Immature natural killer cell (primary cell): ENCODE measurements at regions not wholly inside any gene's neighbourhood (a gene's known extent, or its start where the extent isn't known, plus 50 kb on each side); places are given as distances from the start of the nearest gene placed in this dataset.

Experiments
- DNase-seq, 3 donors: peaks; one replicate each; pipeline ENCODE4 v3.0.0; 2022; ENCODE audit warnings: mixed read lengths in 1 of 3
- H3K27ac Mint-ChIP-seq, 6 donors: one replicate each; pipeline ENCODE4 v1.8.0; 2020; ENCODE audit warnings: mixed read lengths in 6 of 6, mild to moderate bottlenecking in 5 of 6, inconsistent platforms in 4 of 6, moderate library complexity in 3 of 6
- H3K27me3 Mint-ChIP-seq, 3 donors: one replicate each; pipeline ENCODE4 v1.8.0; 2020 to 2021; ENCODE audit warnings: low read depth in 3 of 3, mild to moderate bottlenecking in 3 of 3, mixed read lengths in 3 of 3, moderate library complexity in 3 of 3, inconsistent platforms in 1 of 3
- H3K36me3 Mint-ChIP-seq, 3 donors: one replicate each; pipeline ENCODE4 v1.8.0; 2020; ENCODE audit warnings: mixed read lengths in 3 of 3, inconsistent platforms in 2 of 3, mild to moderate bottlenecking in 2 of 3
- H3K4me1 Mint-ChIP-seq, 2 donors: one replicate each; pipeline ENCODE4 v1.8.0; 2020; ENCODE audit warnings: inconsistent platforms in 2 of 2, mild to moderate bottlenecking in 2 of 2, mixed read lengths in 2 of 2, moderate library complexity in 1 of 2
- H3K4me3 Mint-ChIP-seq, 5 donors: one replicate each; pipeline ENCODE4 v1.8.0; 2020; ENCODE audit warnings: mild to moderate bottlenecking in 5 of 5, mixed read lengths in 5 of 5, inconsistent platforms in 3 of 5, moderate library complexity in 3 of 5
- H3K9me3 Mint-ChIP-seq, 6 donors: one replicate each; pipeline ENCODE4 v1.8.0; 2020; ENCODE audit warnings: mild to moderate bottlenecking in 6 of 6, mixed read lengths in 6 of 6, inconsistent platforms in 4 of 6, moderate library complexity in 3 of 6

DNA sequence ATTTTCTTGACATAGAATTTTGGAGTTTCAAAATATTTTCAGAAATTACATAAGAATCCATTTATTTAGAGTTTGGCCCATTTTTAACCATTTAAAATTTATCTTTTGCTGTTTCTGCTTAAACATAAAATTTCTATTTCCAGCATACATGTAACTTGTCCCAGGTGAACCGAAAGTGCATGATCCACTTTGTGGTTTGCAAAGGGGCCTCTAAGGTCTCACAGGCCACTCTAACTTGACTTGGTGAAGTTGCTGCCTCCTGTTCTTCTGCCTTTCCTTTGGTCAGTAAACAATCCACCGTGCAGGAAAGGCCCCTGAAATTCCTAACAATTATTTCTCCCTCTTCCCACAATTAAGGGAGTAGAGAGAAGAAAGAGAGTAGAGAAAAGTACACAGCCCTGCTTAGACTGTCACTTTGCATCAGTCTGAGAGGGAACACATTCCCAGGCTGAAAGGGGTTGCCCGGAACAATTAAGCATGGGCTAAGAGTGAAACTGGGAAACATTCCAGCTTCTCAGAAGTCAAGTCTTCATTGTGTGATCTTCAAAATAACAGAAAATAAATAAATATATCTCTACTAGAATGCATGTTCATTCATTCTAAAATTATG, 79.5 kb upstream of the SEMA3A start:
- no peak for DNase-seq
- no peaks in the 10 kb centered on the region for H3K4me1 Mint-ChIP-seq
- H3K4me3 Mint-ChIP-seq, result no peak overlapping the region

DNA sequence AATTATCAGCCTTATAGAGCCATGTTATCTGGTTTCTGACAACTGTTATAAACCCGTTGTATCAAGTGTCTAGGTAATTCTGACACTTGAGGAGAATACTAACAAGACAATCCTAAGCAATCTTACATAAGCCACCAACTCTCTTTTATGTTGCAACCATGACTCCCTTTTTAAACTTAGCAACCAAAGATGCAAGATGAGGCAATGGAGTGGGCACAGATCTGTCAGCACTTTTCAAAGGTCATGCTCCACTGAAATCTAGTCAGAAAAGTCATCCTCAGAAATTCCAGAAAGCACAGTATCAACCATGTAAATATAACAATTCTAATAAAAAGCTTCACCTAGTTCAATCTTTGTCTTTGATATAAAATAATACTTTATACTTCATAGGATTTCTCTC, 77.0 kb upstream of the SEMA3A start:
- Mint-ChIP-seq H3K27me3 (no peaks in the 10 kb centered on the region), H3K4me1 (no peaks in the 10 kb centered on the region), H3K27ac (no peak overlapping the region), H3K4me3 (no peak overlapping the region), H3K9me3 (peaks cover 0 to 16% (median 4%) of the 10 kb centered on the region in 6 donors), H3K36me3 (no peaks in the 10 kb centered on the region)
- DNase-seq, result no peak

More for the DNA sequence above, 79.5 kb upstream of the SEMA3A start:
- H3K36me3 Mint-ChIP-seq, result no peaks in the 10 kb centered on the region
- peaks cover 0 to 1% (median 0%) of the 10 kb centered on the region in 3 donors for H3K27me3 Mint-ChIP-seq
- no peak overlapping the region for H3K27ac Mint-ChIP-seq
- H3K9me3 Mint-ChIP-seq, result peaks cover 2 to 23% (median 4%) of the 10 kb centered on the region in 6 donors

DNA sequence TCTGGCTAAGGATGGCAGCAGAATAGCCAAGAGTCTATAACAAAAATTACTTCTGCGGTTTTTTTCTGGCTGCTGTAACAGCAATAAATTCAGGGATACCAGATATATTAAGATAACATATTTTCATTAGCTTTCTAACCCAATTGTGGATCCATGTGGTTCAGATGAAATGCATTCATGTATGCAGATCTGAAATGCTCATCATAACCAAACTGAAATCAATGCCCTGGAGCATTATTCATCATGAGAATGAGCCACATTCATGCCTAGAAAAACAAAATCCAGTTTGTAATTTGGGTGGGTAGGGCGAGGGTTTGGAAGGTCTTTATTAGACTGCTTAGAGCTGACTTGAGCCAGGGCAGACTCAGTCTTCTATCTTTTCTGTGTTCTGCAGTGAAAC, 69.8 kb upstream of the SEMA3A start:
- H3K36me3 Mint-ChIP-seq, result no peaks in the 10 kb centered on the region
- H3K4me1 Mint-ChIP-seq, result no peaks in the 10 kb centered on the region
- H3K27me3 Mint-ChIP-seq, result peaks cover 0 to 2% (median 0%) of the 10 kb centered on the region in 3 donors
- DNase-seq, result no peak
- H3K4me3 Mint-ChIP-seq, result no peak overlapping the region
- no peak overlapping the region for H3K27ac Mint-ChIP-seq
- H3K9me3 Mint-ChIP-seq, result peaks cover 2 to 33% (median 5%) of the 10 kb centered on the region in 6 donors

DNA sequence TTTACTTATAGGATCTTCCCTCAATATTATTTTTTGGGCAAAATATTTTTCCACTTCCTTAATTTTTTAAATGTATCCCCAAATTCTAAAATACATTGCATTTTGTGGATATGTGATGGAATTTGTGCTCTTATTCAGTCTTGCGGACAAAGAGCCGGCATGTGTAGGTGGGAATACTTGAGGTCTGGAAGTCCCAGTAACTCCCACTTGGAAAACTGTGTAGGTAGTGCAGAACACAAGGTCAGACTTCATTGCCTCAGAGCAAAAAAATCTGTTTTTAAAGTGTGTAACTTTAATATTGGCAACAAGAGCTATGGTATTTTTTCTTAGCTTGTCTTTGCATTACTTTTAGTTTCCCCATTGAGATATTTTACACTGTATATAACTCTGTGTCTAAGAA, 68.5 kb upstream of the SEMA3A start:
- H3K9me3 Mint-ChIP-seq, result peaks cover 2 to 30% (median 6%) of the 10 kb centered on the region in 6 donors
- H3K4me1 Mint-ChIP-seq, result no peaks in the 10 kb centered on the region
- peaks cover 0 to 2% (median 0%) of the 10 kb centered on the region in 3 donors for H3K27me3 Mint-ChIP-seq
- H3K27ac Mint-ChIP-seq, result no peak overlapping the region
- H3K36me3 Mint-ChIP-seq, result no peaks in the 10 kb centered on the region
- no peak for DNase-seq
- no peak overlapping the region for H3K4me3 Mint-ChIP-seq

DNA sequence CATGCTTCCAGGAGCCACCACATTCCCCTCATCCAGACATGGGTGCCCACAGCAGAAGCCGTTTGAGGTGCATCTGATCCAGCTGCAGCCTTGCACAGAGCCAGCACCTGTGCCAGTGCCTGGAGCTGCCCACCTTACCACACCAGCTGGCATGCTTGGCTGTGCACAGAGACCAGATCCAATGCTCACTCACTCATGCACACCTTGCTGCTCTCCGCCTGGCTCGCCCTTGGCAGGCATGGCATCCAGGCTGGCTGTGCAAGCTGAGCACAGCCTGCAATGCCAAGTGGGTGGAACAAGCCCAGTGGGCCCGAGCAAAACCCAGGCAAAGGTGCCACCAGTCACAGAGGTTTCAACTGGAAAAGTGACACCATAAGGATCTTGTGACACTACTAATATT, 66.9 kb upstream of the SEMA3A start:
- no peaks in the 10 kb centered on the region for H3K4me1 Mint-ChIP-seq

DNA sequence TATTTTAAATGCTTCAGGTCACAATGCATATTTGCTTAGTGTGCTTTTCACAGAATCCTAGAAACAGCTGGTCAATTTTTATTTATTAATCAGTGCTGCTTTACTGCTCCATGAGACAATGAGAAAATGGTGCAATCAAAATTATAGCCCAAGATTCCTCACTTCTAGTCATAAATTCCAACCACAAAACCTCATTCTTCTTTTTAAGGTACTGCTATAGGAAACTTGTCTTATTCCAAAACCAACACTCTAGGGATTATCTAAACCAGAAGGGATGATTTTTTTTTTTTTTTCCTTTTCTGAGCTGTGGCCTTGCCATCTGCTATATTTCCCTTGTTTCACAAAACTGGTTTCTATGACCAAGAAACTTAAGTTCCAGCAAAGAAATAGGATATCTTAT, 64.0 kb upstream of the SEMA3A start:
- Mint-ChIP-seq H3K27me3 (no peaks in the 10 kb centered on the region), H3K4me1 (no peaks in the 10 kb centered on the region), H3K27ac (no peak overlapping the region), H3K4me3 (no peak overlapping the region), H3K9me3 (peaks cover 0 to 35% (median 8%) of the 10 kb centered on the region in 6 donors), H3K36me3 (no peaks in the 10 kb centered on the region)
- DNase-seq, result no peak

More for the DNA sequence above, 66.9 kb upstream of the SEMA3A start:
- Mint-ChIP-seq H3K27me3 (peaks cover 0 to 2% (median 0%) of the 10 kb centered on the region in 3 donors), H3K27ac (no peak overlapping the region), H3K9me3 (peaks cover 2 to 28% (median 7%) of the 10 kb centered on the region in 6 donors), H3K36me3 (no peaks in the 10 kb centered on the region), H3K4me3 (no peak overlapping the region)
- no peak for DNase-seq

DNA sequence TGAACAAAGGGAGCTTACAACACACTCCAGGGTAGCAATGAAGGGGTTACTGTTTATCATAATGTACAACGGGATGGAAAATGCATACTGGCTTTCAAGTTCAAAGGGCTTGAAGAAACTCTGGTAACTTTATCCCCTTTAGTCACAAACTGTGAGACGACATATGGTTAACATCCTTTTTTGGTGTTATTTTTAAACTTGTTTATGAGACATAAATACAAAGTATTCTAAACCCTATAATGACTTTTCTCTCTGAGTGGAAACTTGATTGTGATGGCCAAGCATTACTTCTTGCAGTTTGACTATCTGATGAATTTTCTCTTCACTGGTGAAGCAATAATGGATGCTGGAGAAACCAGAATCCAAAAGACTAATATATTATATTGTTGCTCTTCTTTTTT, 62.0 kb upstream of the SEMA3A start:
- no peak for DNase-seq
- H3K27ac Mint-ChIP-seq, result no peak overlapping the region
- H3K27me3 Mint-ChIP-seq, result no peaks in the 10 kb centered on the region
- H3K36me3 Mint-ChIP-seq, result no peaks in the 10 kb centered on the region
- H3K9me3 Mint-ChIP-seq, result peaks cover 2 to 47% (median 10%) of the 10 kb centered on the region in 6 donors
- H3K4me3 Mint-ChIP-seq, result no peak overlapping the region
- no peaks in the 10 kb centered on the region for H3K4me1 Mint-ChIP-seq

DNA sequence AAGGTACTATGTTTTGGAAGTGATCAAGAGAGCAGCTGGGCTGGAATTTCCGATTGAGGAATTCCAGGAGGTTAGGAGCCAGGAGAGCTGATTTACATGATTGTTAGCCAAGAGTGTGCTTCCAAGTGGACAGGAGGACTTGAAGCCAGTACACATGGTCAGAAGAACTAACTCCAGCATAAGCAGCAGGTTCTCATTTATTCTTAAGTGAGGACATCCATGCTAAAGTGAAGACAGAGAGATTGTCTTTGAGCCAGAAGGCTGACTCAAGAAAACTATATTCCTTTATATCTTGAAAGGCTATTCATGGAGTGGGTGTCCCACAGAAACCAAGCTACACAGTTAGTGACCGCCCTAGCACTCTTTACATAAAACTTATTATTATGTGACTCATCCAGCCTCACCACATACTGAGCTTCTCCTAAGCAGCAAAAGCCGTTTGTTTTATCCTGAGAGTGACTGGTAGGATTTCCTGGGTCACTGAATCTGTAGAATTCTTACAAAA, 56.7 kb upstream of the SEMA3A start:
- H3K4me1 Mint-ChIP-seq, result no peaks in the 10 kb centered on the region
- H3K9me3 Mint-ChIP-seq, result peaks cover 3 to 40% (median 10%) of the 10 kb centered on the region in 6 donors
- no peaks in the 10 kb centered on the region for H3K36me3 Mint-ChIP-seq
- no peak overlapping the region for H3K4me3 Mint-ChIP-seq
- no peak for DNase-seq
- no peaks in the 10 kb centered on the region for H3K27me3 Mint-ChIP-seq
- no peak overlapping the region for H3K27ac Mint-ChIP-seq

DNA sequence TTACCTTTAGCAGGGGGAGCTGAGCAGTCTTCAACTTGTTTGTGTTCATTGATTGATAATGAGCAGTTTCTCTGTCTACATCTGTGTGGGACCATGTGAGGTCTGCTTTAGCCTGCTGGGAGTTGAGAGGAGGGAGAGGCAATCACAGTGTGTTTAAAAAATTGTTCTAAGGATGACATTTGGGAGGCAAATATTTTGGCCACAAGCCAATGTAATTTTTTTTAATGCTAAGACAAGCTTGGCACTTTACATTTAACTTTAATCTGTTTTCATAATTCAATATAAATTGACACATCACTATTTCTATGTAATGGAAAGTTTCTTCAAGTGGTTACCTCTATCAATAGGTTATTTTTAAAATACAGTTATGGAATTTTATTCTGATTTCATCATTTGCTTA, 55.9 kb upstream of the SEMA3A start:
- Mint-ChIP-seq H3K4me1 (no peaks in the 10 kb centered on the region), H3K9me3 (peaks cover 3 to 38% (median 10%) of the 10 kb centered on the region in 6 donors), H3K36me3 (no peaks in the 10 kb centered on the region)

DNA sequence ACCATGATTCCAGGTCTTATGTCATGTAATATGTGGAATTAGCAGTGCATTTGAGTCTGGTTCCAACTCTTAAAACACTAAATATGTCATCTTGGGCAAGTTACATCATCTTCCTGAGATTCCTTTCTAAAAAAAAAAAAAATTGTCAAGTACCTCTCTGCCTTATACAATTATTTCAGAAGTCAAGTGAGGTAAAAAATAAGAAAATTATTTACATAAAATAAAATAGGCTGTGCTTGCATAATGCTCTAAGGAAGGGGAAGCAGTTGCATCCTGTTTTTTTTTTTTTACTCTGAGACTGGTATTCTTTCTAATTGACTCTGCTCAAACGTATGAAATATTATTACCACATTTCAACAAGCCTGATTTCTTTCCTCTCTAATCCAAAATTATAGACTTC, 55.1 kb upstream of the SEMA3A start:
- Mint-ChIP-seq H3K4me3 (no peak overlapping the region), H3K27ac (no peak overlapping the region), H3K4me1 (no peaks in the 10 kb centered on the region), H3K36me3 (no peaks in the 10 kb centered on the region), H3K9me3 (peaks cover 3 to 38% (median 15%) of the 10 kb centered on the region in 6 donors), H3K27me3 (peaks cover 0 to 3% (median 0%) of the 10 kb centered on the region in 3 donors)
- no peak for DNase-seq

More for the DNA sequence above, 55.9 kb upstream of the SEMA3A start:
- Mint-ChIP-seq H3K27me3 (no peaks in the 10 kb centered on the region), H3K27ac (no peak overlapping the region), H3K4me3 (no peak overlapping the region)
- DNase-seq, result no peak

DNA sequence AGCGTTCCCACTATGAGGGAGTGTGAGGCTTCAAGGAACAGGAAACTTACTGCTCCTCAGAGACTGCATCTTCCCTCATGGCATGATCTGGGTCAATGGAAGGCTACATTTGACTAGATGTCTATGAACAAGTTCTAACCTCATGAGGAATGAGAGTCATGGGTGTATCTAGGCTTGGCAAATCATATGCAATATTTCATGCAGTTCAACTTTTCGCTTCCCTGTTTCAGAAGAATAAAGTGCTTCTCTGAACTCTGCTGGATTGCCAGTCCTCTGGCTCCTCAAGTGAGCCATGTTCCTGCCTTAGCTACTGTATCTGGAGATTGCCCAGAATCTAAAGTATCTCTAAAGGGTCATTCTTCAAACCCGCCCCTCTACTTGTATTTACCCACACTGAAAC, 54.3 kb upstream of the SEMA3A start:
- Mint-ChIP-seq H3K9me3 (peaks cover 3 to 40% (median 18%) of the 10 kb centered on the region in 6 donors), H3K4me1 (no peaks in the 10 kb centered on the region), H3K4me3 (no peak overlapping the region), H3K27me3 (peaks cover 0 to 3% (median 0%) of the 10 kb centered on the region in 3 donors), H3K27ac (no peak overlapping the region), H3K36me3 (no peaks in the 10 kb centered on the region)
- DNase-seq, result no peak

DNA sequence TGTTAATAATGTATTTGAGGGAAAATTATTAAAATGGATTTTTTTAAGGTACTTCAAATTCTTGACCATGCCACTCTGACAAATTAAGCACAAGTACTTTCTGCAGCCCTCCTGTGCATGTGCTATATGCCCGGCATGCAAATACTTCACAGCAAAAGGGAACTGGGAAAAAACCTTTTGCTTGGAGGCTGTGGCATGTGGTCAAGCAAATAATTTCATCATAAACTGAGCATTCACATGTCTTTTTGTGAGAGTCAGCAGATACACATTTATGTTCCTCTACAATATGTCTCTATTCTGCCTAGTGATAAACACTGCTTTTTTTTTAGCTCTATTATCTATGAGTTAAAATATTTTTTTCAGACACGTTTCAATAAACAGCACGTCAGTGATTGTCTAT, 53.7 kb upstream of the SEMA3A start:
- peaks cover 1 to 40% (median 22%) of the 10 kb centered on the region in 6 donors for H3K9me3 Mint-ChIP-seq
- H3K4me3 Mint-ChIP-seq, result no peak overlapping the region
- no peaks in the 10 kb centered on the region for H3K36me3 Mint-ChIP-seq
- DNase-seq, result no peak
- peaks cover 0 to 3% (median 0%) of the 10 kb centered on the region in 3 donors for H3K27me3 Mint-ChIP-seq
- H3K4me1 Mint-ChIP-seq, result no peaks in the 10 kb centered on the region
- H3K27ac Mint-ChIP-seq, result no peak overlapping the region

DNA sequence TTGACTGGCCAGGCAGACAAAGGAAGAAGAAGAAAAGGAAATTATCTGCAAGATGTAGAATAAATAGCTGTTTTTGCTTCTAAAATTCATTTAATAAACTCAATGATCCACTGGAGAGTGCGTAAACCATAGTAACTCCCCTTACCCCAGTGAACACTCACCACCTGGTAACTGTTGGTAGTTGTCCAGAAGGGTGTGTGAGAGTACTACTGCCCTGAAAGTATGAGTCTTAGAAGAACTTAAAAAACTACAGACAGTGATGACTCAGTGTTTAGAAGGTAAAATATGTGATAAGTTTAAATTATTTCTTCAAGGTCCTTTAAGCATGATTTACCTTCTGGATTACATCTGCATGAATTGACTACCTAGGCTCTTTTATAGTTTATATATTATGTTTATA, 53.0 kb upstream of the SEMA3A start:
- Mint-ChIP-seq H3K4me1 (no peaks in the 10 kb centered on the region), H3K27ac (no peak overlapping the region), H3K36me3 (no peaks in the 10 kb centered on the region), H3K9me3 (peaks cover 8 to 43% (median 22%) of the 10 kb centered on the region in 6 donors), H3K27me3 (peaks cover 0 to 3% (median 0%) of the 10 kb centered on the region in 3 donors), H3K4me3 (no peak overlapping the region)
- no peak for DNase-seq

DNA sequence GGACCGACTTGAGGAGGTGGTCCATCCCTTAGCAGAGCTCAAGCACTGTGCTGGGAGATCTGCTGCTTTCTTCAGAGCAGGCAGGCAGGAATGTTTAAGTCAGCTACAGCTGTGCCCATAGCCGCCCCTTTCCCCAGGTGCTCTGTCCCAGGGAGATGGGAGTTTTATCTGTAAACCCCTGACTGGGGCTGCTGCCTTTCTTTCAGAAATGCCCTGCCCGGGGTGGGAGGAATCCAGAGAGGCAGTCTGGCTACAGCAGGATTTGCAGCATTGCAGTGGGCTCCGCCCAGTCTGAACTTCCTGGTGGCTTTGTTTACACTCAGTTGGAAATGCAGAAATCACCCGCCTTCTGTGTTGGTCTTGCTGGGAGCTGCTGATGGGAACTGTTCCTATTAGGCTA, 51.2 kb upstream of the SEMA3A start:
- peaks cover 8 to 47% (median 28%) of the 10 kb centered on the region in 6 donors for H3K9me3 Mint-ChIP-seq
- no peaks in the 10 kb centered on the region for H3K4me1 Mint-ChIP-seq
- no peaks in the 10 kb centered on the region for H3K36me3 Mint-ChIP-seq
- no peak overlapping the region for H3K27ac Mint-ChIP-seq
- H3K27me3 Mint-ChIP-seq, result peaks cover 0 to 3% (median 3%) of the 10 kb centered on the region in 3 donors
- no peak overlapping the region for H3K4me3 Mint-ChIP-seq
- no peak for DNase-seq
